HepG2 (cell line): ENCODE measurements at regions not wholly inside any gene's neighbourhood (a gene's known extent, or its start where the extent isn't known, plus 50 kb on each side); places are given as distances from the start of the nearest gene placed in this dataset.

Experiments
- HIVEP1 ChIP-seq: sonication (generic); formaldehyde crosslinking; IDR thresholded peaks from 2 replicates; pipeline ENCODE4 v1.4.0; 2020; ENCODE audit warnings: mild to moderate bottlenecking, missing genetic modification reagents
- KIAA2018 ChIP-seq: sonication (generic); formaldehyde crosslinking; IDR thresholded peaks from 2 replicates; pipeline ENCODE4 v1.5.0; 2020; ENCODE audit warnings: mild to moderate bottlenecking, missing genetic modification reagents, borderline replicate concordance
- MYC ChIP-seq: sonication (generic); formaldehyde crosslinking; IDR thresholded peaks from 2 replicates; pipeline ENCODE4 v1.9.0; 2021; ENCODE audit warnings: missing genetic modification reagents, borderline replicate concordance
- SMAD1 ChIP-seq: sonication (generic); formaldehyde crosslinking; IDR thresholded peaks from 2 replicates; pipeline ENCODE4 v1.4.0; 2020; ENCODE audit warnings: missing genetic modification reagents, low read depth, mild to moderate bottlenecking, borderline replicate concordance
- TEF ChIP-seq: sonication (generic); formaldehyde crosslinking; IDR thresholded peaks from 2 replicates; pipeline ENCODE4 v1.5.0; 2020; ENCODE audit warnings: missing genetic modification reagents
- ZNF513 ChIP-seq: sonication (generic); formaldehyde crosslinking; conservative IDR thresholded peaks from 2 replicates; pipeline ENCODE4 v1.5.0; 2020; ENCODE audit warnings: missing genetic modification reagents
- ZNF670 ChIP-seq: sonication (generic); formaldehyde crosslinking; IDR thresholded peaks from 2 replicates; pipeline ENCODE4 v1.8.0; 2022; ENCODE audit warnings: mild to moderate bottlenecking, missing genetic modification reagents, borderline replicate concordance

- no peak for TF ChIP-seq KIAA2018 (CRISPR knock-in tag)
- TF ChIP-seq HIVEP1 (CRISPR knock-in tag) = no peak
- TF ChIP-seq TEF (CRISPR knock-in tag) = no peak
- TF ChIP-seq ZNF513 = no peak
- no peak for TF ChIP-seq MYC (CRISPR knock-in tag)
- no peak for TF ChIP-seq ZNF670
- TF ChIP-seq SMAD1 (CRISPR knock-in tag) = no peak
These were observed 162.5 kb upstream of the GORAB start (continued) for GRCh38 chr1:170369417-170369816.
